Breast epithelium (tissue), 3 donors: ENCODE measurements at regions not wholly inside any gene's neighbourhood (a gene's known extent, or its start where the extent isn't known, plus 50 kb on each side); places are given as distances from the start of the nearest gene placed in this dataset.

ENCODE experiments used
- POLR2A ChIP-seq: fragments of 450-650 bp; IDR thresholded peaks from one replicate; pipeline ENCODE4 v1.6.1; 2016; ENCODE audit warnings: antibody characterized with exemption, mild to moderate bottlenecking, moderate library complexity
- POLR2AphosphoS5 ChIP-seq, 3 donors: sonication (generic); formaldehyde crosslinking; IDR thresholded peaks; one replicate each; pipeline ENCODE4 v1.6.1; 2017; ENCODE audit warnings: antibody characterized with exemption in 3 of 3
- TF ChIP-seq, protein P1 (sequence below), 3 donors: fragments of 450-650 bp; IDR thresholded peaks; one replicate each; pipeline ENCODE4 v1.5.1; 2016 to 2017; ENCODE audit warnings: antibody characterized with exemption in 3 of 3, mild to moderate bottlenecking in 3 of 3, moderate library complexity in 3 of 3

GRCh38 chr1:162944974-162945674 lies 84.1 kb upstream of the CCDC190 start:
- TF ChIP-seq, protein P1, sequence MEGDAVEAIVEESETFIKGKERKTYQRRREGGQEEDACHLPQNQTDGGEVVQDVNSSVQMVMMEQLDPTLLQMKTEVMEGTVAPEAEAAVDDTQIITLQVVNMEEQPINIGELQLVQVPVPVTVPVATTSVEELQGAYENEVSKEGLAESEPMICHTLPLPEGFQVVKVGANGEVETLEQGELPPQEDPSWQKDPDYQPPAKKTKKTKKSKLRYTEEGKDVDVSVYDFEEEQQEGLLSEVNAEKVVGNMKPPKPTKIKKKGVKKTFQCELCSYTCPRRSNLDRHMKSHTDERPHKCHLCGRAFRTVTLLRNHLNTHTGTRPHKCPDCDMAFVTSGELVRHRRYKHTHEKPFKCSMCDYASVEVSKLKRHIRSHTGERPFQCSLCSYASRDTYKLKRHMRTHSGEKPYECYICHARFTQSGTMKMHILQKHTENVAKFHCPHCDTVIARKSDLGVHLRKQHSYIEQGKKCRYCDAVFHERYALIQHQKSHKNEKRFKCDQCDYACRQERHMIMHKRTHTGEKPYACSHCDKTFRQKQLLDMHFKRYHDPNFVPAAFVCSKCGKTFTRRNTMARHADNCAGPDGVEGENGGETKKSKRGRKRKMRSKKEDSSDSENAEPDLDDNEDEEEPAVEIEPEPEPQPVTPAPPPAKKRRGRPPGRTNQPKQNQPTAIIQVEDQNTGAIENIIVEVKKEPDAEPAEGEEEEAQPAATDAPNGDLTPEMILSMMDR (IDR thresholded peaks at IDR 0.05): no peak
- TF ChIP-seq POLR2A (no peak), POLR2AphosphoS5 (IDR thresholded peaks at IDR 0.05) (no peak)
